A549 (cell line): ENCODE measurements at regions not wholly inside any gene's neighbourhood (a gene's known extent, or its start where the extent isn't known, plus 50 kb on each side); places are given as distances from the start of the nearest gene placed in this dataset.

Experiments used
- ATAC-seq, 2 experiments: fragments of 200-7000 bp in 1 of 2; fragments of >200 bp in 1 of 2; cut with Nextera tagmentation in 1 of 2; cut with Tn5 transposase in 1 of 2; 3 replicates each; pipeline versions ENCODE4 v1.8.0 to v1.9.1; 2018 to 2020; ENCODE audit warnings: mild to moderate bottlenecking in 1 of 2, moderate library complexity in 1 of 2
- CTCF ChIA-PET: fragments of 300-600 bp; sonication (Branson Sonifier 250); formaldehyde crosslinking; extraction: SDS; loops from one replicate; lab custom pipeline; 2021; ENCODE audit warnings: antibody characterized with exemption, inconsistent platforms; lab: Yijun Ruan, JAX
- POLR2A ChIA-PET: fragments of 350-600 bp; formaldehyde crosslinking; extraction: SDS; loops from one replicate; lab custom pipeline; 2021; ENCODE audit warnings: antibody characterized with exemption, inconsistent platforms; lab: Yijun Ruan, JAX
- DNase-seq, 2 experiments: peaks; one replicate each; pipeline versions ENCODE4 v3.0.0 to v3.0.0-alpha.2; 2011 to 2016; ENCODE audit warnings: low read depth in 1 of 2, low spot score in 1 of 2
- FAIRE-seq: peaks from 2 replicates; lab custom pipeline; 2011; peaks lifted over from hg19 to GRCh38; lab: Jason Lieb, UNC
- H3K27ac ChIP-seq, 2 experiments: fragments of >200 bp; sonication (Bioruptor Twin); formaldehyde crosslinking; 3 replicates each; pipeline ENCODE4 v1.5.1; 2016 to 2017
- H3K4me1 ChIP-seq: fragments of >200 bp; sonication (Bioruptor Twin); formaldehyde crosslinking; 3 replicates; pipeline ENCODE4 v1.6.1; 2016
- H3K4me2 ChIP-seq: fragments of >200 bp; sonication (Bioruptor Twin); formaldehyde crosslinking; 3 replicates; pipeline ENCODE4 v1.6.1; 2016
- H3K4me3 ChIP-seq: fragments of >200 bp; sonication (Bioruptor Twin); formaldehyde crosslinking; 3 replicates; pipeline ENCODE4 v1.5.1; 2016
- H3K9me3 ChIP-seq: fragments of >200 bp; sonication (Bioruptor Twin); formaldehyde crosslinking; 3 replicates; pipeline ENCODE4 v1.6.1; 2016
- BCL3 ChIP-seq: fragments of >200 bp; sonication (Bioruptor Twin); formaldehyde crosslinking; IDR thresholded peaks from 3 replicates; pipeline ENCODE4 v1.6.1; 2016
- CBX8 ChIP-seq: fragments of 200-600 bp; sonication (generic); IDR thresholded peaks from 2 replicates; pipeline ENCODE4 v1.6.1; 2016
- CEBPB ChIP-seq, 2 experiments: fragments of >200 bp in 1 of 2; sonication (Bioruptor Twin) in 1 of 2; formaldehyde crosslinking in 1 of 2; IDR thresholded peaks; 2 replicates each; pipeline ENCODE4 v1.6.1; 2012 to 2016
- CHD2 ChIP-seq: fragments of 150-350 bp; IDR thresholded peaks from 2 replicates; pipeline ENCODE4 v1.6.1; 2014; ENCODE audit warnings: low read length; ENCODE audit not compliant: partially characterized antibody
- CTCF ChIP-seq: fragments of >200 bp; sonication (Bioruptor Twin); formaldehyde crosslinking; IDR thresholded peaks from 3 replicates; pipeline ENCODE4 v1.5.1; 2016
- E2F6 ChIP-seq: IDR thresholded peaks from 2 replicates; pipeline ENCODE4 v1.6.1; 2012; ENCODE audit warnings: low read depth, borderline replicate concordance
- EHF ChIP-seq: fragments of 250-450 bp; sonication (Bioruptor Pico); IDR thresholded peaks from 2 replicates; pipeline ENCODE4 v1.5.0; 2020; ENCODE audit warnings: mild to moderate bottlenecking
- EHMT2 ChIP-seq: fragments of 200-600 bp; sonication (generic); IDR thresholded peaks from 2 replicates; pipeline ENCODE4 v1.6.1; 2016; ENCODE audit warnings: antibody characterized with exemption, low read depth, mild to moderate bottlenecking, moderate library complexity
- ELK1 ChIP-seq: fragments of 150-350 bp; IDR thresholded peaks from 2 replicates; pipeline ENCODE4 v1.6.1; 2014; ENCODE audit warnings: low read depth, mild to moderate bottlenecking, low read length
- FOXS1 ChIP-seq: fragments of 250-450 bp; sonication (Bioruptor Pico); IDR thresholded peaks from 2 replicates; pipeline ENCODE4 v1.5.0; 2020; ENCODE audit warnings: mild to moderate bottlenecking, moderate library complexity
- GATA3 ChIP-seq: IDR thresholded peaks from 2 replicates; pipeline ENCODE4 v1.6.1; 2012; ENCODE audit warnings: borderline replicate concordance
- HES2 ChIP-seq: fragments of >200 bp; sonication (Bioruptor Twin); formaldehyde crosslinking; IDR thresholded peaks from 2 replicates; pipeline ENCODE4 v1.6.1; 2016
- HEYL ChIP-seq: fragments of 250-450 bp; sonication (Bioruptor Pico); IDR thresholded peaks from 2 replicates; pipeline ENCODE4 v1.8.0; 2021; ENCODE audit warnings: mild to moderate bottlenecking, moderate library complexity
- HOXB5 ChIP-seq: fragments of 250-450 bp; sonication (Bioruptor Pico); IDR thresholded peaks from 2 replicates; pipeline ENCODE4 v1.5.0; 2020; ENCODE audit warnings: mild to moderate bottlenecking, moderate library complexity
- MYC ChIP-seq: IDR thresholded peaks from 2 replicates; pipeline ENCODE4 v1.6.1; 2012; ENCODE audit warnings: mild to moderate bottlenecking, inconsistent platforms, low read length, improper control_type of control experiment, borderline replicate concordance
- NFE2L2 ChIP-seq: fragments of 150-350 bp; conservative IDR thresholded peaks from 2 replicates; pipeline ENCODE4 v1.6.1; 2014; ENCODE audit warnings: low read length
- PHF8 ChIP-seq: fragments of 200-600 bp; sonication (generic); IDR thresholded peaks from 2 replicates; pipeline ENCODE4 v1.6.1; 2016; ENCODE audit warnings: low read depth, mild to moderate bottlenecking, antibody characterized with exemption, moderate library complexity, borderline replicate concordance
- POLR2A ChIP-seq: IDR thresholded peaks from 2 replicates; pipeline ENCODE4 v1.6.1; 2012; ENCODE audit warnings: mild to moderate bottlenecking, low read length
- RAD21 ChIP-seq, 2 experiments: fragments of >200 bp in 1 of 2; sonication (Bioruptor Twin) in 1 of 2; formaldehyde crosslinking in 1 of 2; IDR thresholded peaks in 1 of 2; conservative IDR thresholded peaks in 1 of 2; 2 replicates in 1 of 2; 3 replicates in 1 of 2; pipeline ENCODE4 v1.6.1; 2012 to 2018; ENCODE audit warnings: inconsistent platforms in 1 of 2
- RARB ChIP-seq: fragments of 250-450 bp; sonication (Bioruptor Pico); IDR thresholded peaks from 2 replicates; pipeline ENCODE4 v1.8.0; 2021; ENCODE audit warnings: mild to moderate bottlenecking, moderate library complexity
- RCOR1 ChIP-seq: fragments of 150-350 bp; IDR thresholded peaks from 2 replicates; pipeline ENCODE4 v1.6.1; 2014; ENCODE audit warnings: antibody characterized with exemption, low read length, low read depth
- RFX5 ChIP-seq: fragments of 450-650 bp; IDR thresholded peaks from 2 replicates; pipeline ENCODE4 v1.7.1; 2014; ENCODE audit warnings: antibody characterized with exemption, mild to moderate bottlenecking, moderate library complexity
- RNF2 ChIP-seq: fragments of 200-600 bp; sonication (generic); IDR thresholded peaks from 2 replicates; pipeline ENCODE4 v1.6.1; 2016; ENCODE audit warnings: low read depth, mild to moderate bottlenecking, antibody characterized with exemption, moderate library complexity, borderline replicate concordance
- TP53 ChIP-seq: fragments of 250-450 bp; sonication (Bioruptor Pico); IDR thresholded peaks from 2 replicates; pipeline ENCODE4 v1.5.0; 2021; ENCODE audit warnings: mild to moderate bottlenecking, moderate library complexity
- ZFP36 ChIP-seq: fragments of 450-650 bp; IDR thresholded peaks from 2 replicates; pipeline ENCODE4 v1.6.1; 2014; ENCODE audit warnings: borderline replicate concordance; ENCODE audit not compliant: partially characterized antibody
- ZNF302 ChIP-seq: fragments of 250-450 bp; sonication (Bioruptor Pico); IDR thresholded peaks from 2 replicates; pipeline ENCODE4 v1.9.0; 2021; ENCODE audit warnings: inconsistent platforms, mild to moderate bottlenecking, moderate library complexity
- ZSCAN20 ChIP-seq: fragments of 250-450 bp; sonication (Bioruptor Pico); IDR thresholded peaks from 2 replicates; pipeline ENCODE4 v1.8.0; 2022; ENCODE audit warnings: mild to moderate bottlenecking, moderate library complexity
- WGBS: methylation state at CpG from one replicate; pipeline ENCODE4 v1.1.6; 2017; ENCODE audit errors: missing lambda C conversion rate; 5-methylcytosine and 5-hydroxymethylcytosine counted together

- FAIRE-seq = no peak
- TF ChIP-seq ZSCAN20 (CRISPR knock-in tag) = no peak
- no peak for TF ChIP-seq PHF8
- no peak for TF ChIP-seq FOXS1 (CRISPR knock-in tag)
- TF ChIP-seq POLR2A = no peak
- no peak for TF ChIP-seq TP53 (CRISPR knock-in tag)
- TF ChIP-seq HEYL = no peak
- TF ChIP-seq CHD2 = no peak
- TF ChIP-seq NFE2L2 = no peak
- no peak for TF ChIP-seq HOXB5 (CRISPR knock-in tag)
- TF ChIP-seq BCL3 = no peak
- no peak for TF ChIP-seq EHMT2
- TF ChIP-seq EHF (CRISPR knock-in tag) = no peak
- no peak for TF ChIP-seq ZNF302
- TF ChIP-seq CBX8 = no peak
- POLR2A ChIA-PET = no interaction called here
- WGBS = 5% methylated on average over 3 of the region's 3 CpGs
- CTCF ChIA-PET = no interaction called here
- Histone ChIP-seq H3K4me3 (no peak overlapping the region), H3K4me1 (no peaks in the 10 kb centered on the region), H3K9me3 (no peaks in the 10 kb centered on the region), H3K27ac (no peak overlapping the region), H3K4me2 (no peak overlapping the region)
- no peak for DNase-seq
- no peak for ATAC-seq
Measured at GRCh38 chr4:62410371-62411003, 1210.4 kb downstream of the ADGRL3 start.

- DNase-seq = no peak
- TF ChIP-seq HES2 (no peak), E2F6 (no peak), CEBPB (IDR thresholded peaks at IDR 0.05) (no peak), RCOR1 (no peak), BCL3 (no peak), HOXB5 (CRISPR knock-in tag) (no peak), HEYL (no peak), RFX5 (no peak), RNF2 (no peak), ELK1 (no peak), CTCF (no peak), RARB (CRISPR knock-in tag) (no peak), NFE2L2 (no peak), CBX8 (no peak), RAD21 (conservative IDR thresholded peaks at IDR 0.05 in 1 of 2, IDR thresholded peaks at IDR 0.05 in 1 of 2) (no peak), ZFP36 (no peak), MYC (no peak), EHMT2 (no peak), GATA3 (no peak), CHD2 (no peak)
- POLR2A ChIA-PET = no interaction called here
- Histone ChIP-seq H3K4me3 (no peak overlapping the region), H3K4me2 (no peak overlapping the region), H3K27ac (no peak overlapping the region), H3K9me3 (no peaks in the 10 kb centered on the region), H3K4me1 (no peaks in the 10 kb centered on the region)
- CTCF ChIA-PET = no interaction called here
- ATAC-seq = no peak
- FAIRE-seq = no peak
Measured at GRCh38 chr4:62408454-62408853, 1208.3 kb downstream of the ADGRL3 start.
